ENCODE measurements at regions not wholly inside any gene's neighbourhood (a gene's known extent, or its start where the extent isn't known, plus 50 kb on each side); places are given as distances from the start of the nearest gene placed in this dataset.
"Not testable (repeated sequence)": the region's sequence is repeated elsewhere in the genome, so short reads cannot be mapped to it uniquely, and the experiment has no call there.

- no peak overlapping the region for H3K27ac ChIP-seq
- TF ChIP-seq, protein P1, sequence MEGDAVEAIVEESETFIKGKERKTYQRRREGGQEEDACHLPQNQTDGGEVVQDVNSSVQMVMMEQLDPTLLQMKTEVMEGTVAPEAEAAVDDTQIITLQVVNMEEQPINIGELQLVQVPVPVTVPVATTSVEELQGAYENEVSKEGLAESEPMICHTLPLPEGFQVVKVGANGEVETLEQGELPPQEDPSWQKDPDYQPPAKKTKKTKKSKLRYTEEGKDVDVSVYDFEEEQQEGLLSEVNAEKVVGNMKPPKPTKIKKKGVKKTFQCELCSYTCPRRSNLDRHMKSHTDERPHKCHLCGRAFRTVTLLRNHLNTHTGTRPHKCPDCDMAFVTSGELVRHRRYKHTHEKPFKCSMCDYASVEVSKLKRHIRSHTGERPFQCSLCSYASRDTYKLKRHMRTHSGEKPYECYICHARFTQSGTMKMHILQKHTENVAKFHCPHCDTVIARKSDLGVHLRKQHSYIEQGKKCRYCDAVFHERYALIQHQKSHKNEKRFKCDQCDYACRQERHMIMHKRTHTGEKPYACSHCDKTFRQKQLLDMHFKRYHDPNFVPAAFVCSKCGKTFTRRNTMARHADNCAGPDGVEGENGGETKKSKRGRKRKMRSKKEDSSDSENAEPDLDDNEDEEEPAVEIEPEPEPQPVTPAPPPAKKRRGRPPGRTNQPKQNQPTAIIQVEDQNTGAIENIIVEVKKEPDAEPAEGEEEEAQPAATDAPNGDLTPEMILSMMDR (IDR thresholded peaks at IDR 0.05): no peak
- TF ChIP-seq ZFX (IDR thresholded peaks at IDR 0.05; ENCODE audit: borderline replicate concordance): no peak
These were observed 143.0 kb upstream of the NRIP1 start for GRCh38 chr21:15207635-15208370.

DNA sequence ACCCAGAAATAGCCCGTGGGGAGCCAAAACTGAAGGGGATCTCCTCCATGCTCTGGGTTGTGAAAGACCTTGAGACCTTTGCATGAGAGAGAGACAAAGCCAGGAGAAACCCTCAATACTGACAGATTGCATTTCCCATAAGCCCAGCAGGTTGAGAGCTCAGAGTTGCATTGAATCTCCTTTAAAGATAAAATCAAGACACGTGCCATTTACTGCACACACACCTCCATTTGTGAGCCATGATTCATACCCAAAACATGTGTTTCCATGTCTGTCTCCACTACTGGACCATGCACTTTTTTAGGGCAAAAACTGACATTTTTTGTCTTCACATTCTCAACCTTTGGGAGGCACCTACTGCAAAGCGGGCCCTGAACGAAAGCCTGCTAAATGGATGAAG lies 144.0 kb upstream of the NRIP1 start:
- TF ChIP-seq, protein P1 (IDR thresholded peaks at IDR 0.05): no peak
- TF ChIP-seq ZFX (IDR thresholded peaks at IDR 0.05; ENCODE audit: borderline replicate concordance): no peak
- no peak overlapping the region for H3K27ac ChIP-seq

DNA sequence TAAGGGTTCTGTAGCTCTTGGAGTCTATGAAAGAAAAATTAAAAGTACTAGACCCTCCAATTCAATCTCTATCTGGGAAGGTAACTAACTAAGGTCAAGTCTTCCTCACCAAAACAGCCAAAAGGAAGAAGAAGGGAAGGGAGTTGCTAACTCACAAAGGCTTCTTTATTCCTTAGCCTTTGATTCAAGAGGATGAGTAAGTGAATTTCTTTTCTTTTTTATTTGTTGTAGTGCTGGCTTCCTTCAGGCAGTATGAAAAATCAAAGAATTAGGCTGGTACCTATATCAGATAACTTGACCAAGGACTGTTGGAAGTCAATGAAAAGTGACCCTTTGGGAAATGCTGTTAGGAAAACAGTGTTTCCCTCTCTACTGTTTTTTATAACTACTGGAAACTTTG lies 144.4 kb upstream of the NRIP1 start:
- no peak overlapping the region for H3K27ac ChIP-seq

DNA sequence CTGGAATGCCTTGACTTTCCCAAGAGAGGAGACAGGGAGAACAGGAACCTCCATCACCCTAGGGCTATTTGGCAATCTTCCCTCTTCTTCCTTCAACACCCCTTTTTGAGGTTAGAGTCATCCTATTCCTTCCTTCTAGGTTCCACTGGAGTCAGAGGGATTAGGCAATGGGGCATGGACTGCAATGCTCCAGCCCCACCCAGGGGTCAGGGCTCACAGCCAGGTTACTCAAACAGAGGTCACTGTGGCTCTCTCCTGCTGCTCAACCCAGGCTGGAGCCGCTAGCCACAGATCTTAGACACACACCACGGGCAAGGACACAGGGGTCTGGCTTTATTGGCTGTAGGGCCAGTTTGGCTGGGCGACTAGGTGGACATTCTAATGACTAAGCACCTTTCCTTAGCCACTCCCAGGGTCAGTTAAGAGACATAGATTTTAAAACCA lies 145.5 kb upstream of the NRIP1 start:
- no peak for TF ChIP-seq ZFX (IDR thresholded peaks at IDR 0.05; ENCODE audit: borderline replicate concordance)
- TF ChIP-seq, protein P1 (IDR thresholded peaks at IDR 0.05): no peak

More for the DNA sequence above, 144.4 kb upstream of the NRIP1 start:
- TF ChIP-seq, protein P1 (IDR thresholded peaks at IDR 0.05): no peak
- TF ChIP-seq ZFX (IDR thresholded peaks at IDR 0.05; ENCODE audit: borderline replicate concordance): no peak

DNA sequence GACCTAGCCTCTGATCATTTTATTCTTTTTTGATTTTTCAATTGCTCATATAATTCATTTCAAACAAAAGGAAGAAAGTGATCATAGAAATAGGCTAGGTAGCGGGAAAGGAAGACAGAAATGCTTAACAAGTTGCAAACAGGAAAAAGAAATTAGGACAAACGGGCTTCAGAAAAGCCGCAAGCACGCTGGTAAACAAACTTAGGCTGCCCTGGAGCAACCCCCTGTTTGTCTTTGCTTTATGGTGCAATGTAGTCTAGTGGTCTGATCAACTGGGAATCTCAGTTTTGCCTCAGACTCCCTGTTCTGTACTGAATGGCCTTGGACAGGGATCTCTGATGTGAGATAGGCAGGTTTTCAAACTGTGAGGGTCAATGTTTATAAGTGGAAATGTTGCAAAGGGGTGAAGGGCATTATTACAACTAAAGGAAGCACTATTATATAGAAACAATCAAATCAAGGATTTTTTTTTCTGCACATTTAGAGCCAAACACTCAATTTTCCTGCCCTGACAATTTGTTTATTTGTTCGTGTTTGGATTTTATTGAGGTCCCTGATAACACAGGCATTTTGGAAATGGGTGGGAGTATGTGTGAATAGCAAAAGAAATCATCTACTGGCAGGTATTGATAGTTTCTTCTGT lies 146.8 kb upstream of the NRIP1 start:
- H3K27ac ChIP-seq: no peak overlapping the region

More for the DNA sequence above, 145.5 kb upstream of the NRIP1 start:
- no peak overlapping the region for H3K27ac ChIP-seq

GRCh38 chr21:15212206-15212605 lies 147.4 kb upstream of the NRIP1 start:
- H3K27ac ChIP-seq: no peak overlapping the region
- no peak for TF ChIP-seq ZFX (IDR thresholded peaks at IDR 0.05; ENCODE audit: borderline replicate concordance)
- TF ChIP-seq, protein P1 (IDR thresholded peaks at IDR 0.05): no peak

More for the DNA sequence above, 146.8 kb upstream of the NRIP1 start:
- TF ChIP-seq, protein P1 (IDR thresholded peaks at IDR 0.05): no peak
- TF ChIP-seq ZFX (IDR thresholded peaks at IDR 0.05; ENCODE audit: borderline replicate concordance): no peak

- not testable (repeated sequence) for H3K27ac ChIP-seq
These were observed 153.7 kb upstream of the NRIP1 start for GRCh38 chr21:15218476-15218875.
